ENCODE measurements at regions not wholly inside any gene's neighbourhood (a gene's known extent, or its start where the extent isn't known, plus 50 kb on each side); places are given as distances from the start of the nearest gene placed in this dataset.
A peak's percentile ranks its signal among the peaks of the same experiment; 100 is the strongest.

GRCh38 chr18:52190195-52190594 lies 149.8 kb upstream of the DCC start:
- TF ChIP-seq POU6F1 (CRISPR knock-in tag; IDR thresholded peaks at IDR 0.05; ENCODE audit: borderline replicate concordance, low read depth), result no peak
- no peak for TF ChIP-seq PATZ1 (CRISPR knock-in tag; IDR thresholded peaks at IDR 0.05; ENCODE audit: borderline replicate concordance)
- no peak for TF ChIP-seq ZC3H10 (CRISPR knock-in tag; IDR thresholded peaks at IDR 0.05)
- no peak for TF ChIP-seq BACH2 (CRISPR knock-in tag; IDR thresholded peaks at IDR 0.05; ENCODE audit: borderline replicate concordance)
- no peak for TF ChIP-seq TSHZ2 (CRISPR knock-in tag; IDR thresholded peaks at IDR 0.05)
- TF ChIP-seq CSRNP3 (CRISPR knock-in tag; IDR thresholded peaks at IDR 0.05), result no peak
- no peak for TF ChIP-seq GLIS3 (CRISPR knock-in tag; IDR thresholded peaks at IDR 0.05)
- no peak for TF ChIP-seq SNAI2 (CRISPR knock-in tag; IDR thresholded peaks at IDR 0.05)
- no peak for TF ChIP-seq ZFP3 (CRISPR knock-in tag; IDR thresholded peaks at IDR 0.05)
- no peak for TF ChIP-seq ESRRG (CRISPR knock-in tag; IDR thresholded peaks at IDR 0.05)
- no peak for TF ChIP-seq ISL1 (CRISPR knock-in tag; IDR thresholded peaks at IDR 0.05)
- no peak for TF ChIP-seq TOX (CRISPR knock-in tag; IDR thresholded peaks at IDR 0.05; ENCODE audit: borderline replicate concordance)
- no peak for TF ChIP-seq ZNF70 (CRISPR knock-in tag; IDR thresholded peaks at IDR 0.05)
- TF ChIP-seq TCF4 (CRISPR knock-in tag; IDR thresholded peaks at IDR 0.05; ENCODE audit: borderline replicate concordance), result no peak
- no peak for TF ChIP-seq ZNF565 (CRISPR knock-in tag; conservative IDR thresholded peaks at IDR 0.05; ENCODE audit: low read depth)
- no peak for TF ChIP-seq CREB5 (CRISPR knock-in tag; IDR thresholded peaks at IDR 0.05; ENCODE audit: low read depth)
- TF ChIP-seq ZFP30 (CRISPR knock-in tag; IDR thresholded peaks at IDR 0.05), result no peak
- no peak for ATAC-seq

- TF ChIP-seq OSR1 (CRISPR knock-in tag; IDR thresholded peaks at IDR 0.05) (no peak), CSRNP3 (CRISPR knock-in tag; IDR thresholded peaks at IDR 0.05) (no peak), ARNTL (CRISPR knock-in tag; IDR thresholded peaks at IDR 0.05; ENCODE audit: borderline replicate concordance, low read depth) (no peak), CSDC2 (CRISPR knock-in tag; IDR thresholded peaks at IDR 0.05) (no peak)
- ATAC-seq, result no peak
Observed at GRCh38 chr18:52190631-52191030, 149.4 kb upstream of the DCC start.

GRCh38 chr18:52200406-52200805 lies 139.6 kb upstream of the DCC start:
- ATAC-seq, result no peak
- TF ChIP-seq ARNTL (CRISPR knock-in tag; IDR thresholded peaks at IDR 0.05; ENCODE audit: borderline replicate concordance, low read depth), result no peak
- peak; percentile 27 for TF ChIP-seq ISL1 (CRISPR knock-in tag; IDR thresholded peaks at IDR 0.05)

All from SK-N-SH treated with all-trans-retinoic acid at 6 μM for 48 hours (cell line).